ENCODE measurements at regions not wholly inside any gene's neighbourhood (a gene's known extent, or its start where the extent isn't known, plus 50 kb on each side); places are given as distances from the start of the nearest gene placed in this dataset.

- TF ChIP-seq CTCF (IDR thresholded peaks at IDR 0.05; ENCODE audit: low read depth, low read length): no peak
- no peak overlapping the region for H3K4me3 ChIP-seq (ENCODE audit: low read depth, low read length)
Measured at GRCh38 chr1:189774721-189775287, 702.9 kb downstream of the BRINP3 start.

GRCh38 chr1:189775343-189775742, 702.3 kb downstream of the BRINP3 start:
- H3K4me3 ChIP-seq (ENCODE audit: low read depth, low read length): no peak overlapping the region
- TF ChIP-seq CTCF (IDR thresholded peaks at IDR 0.05; ENCODE audit: low read depth, low read length): no peak

GRCh38 chr1:189779034-189779433, 698.6 kb downstream of the BRINP3 start:
- no peak overlapping the region for H3K4me3 ChIP-seq (ENCODE audit: low read depth, low read length)
- no peak for TF ChIP-seq CTCF (IDR thresholded peaks at IDR 0.05; ENCODE audit: low read depth, low read length)

GRCh38 chr1:189782295-189782694, 695.4 kb downstream of the BRINP3 start:
- TF ChIP-seq CTCF (IDR thresholded peaks at IDR 0.05; ENCODE audit: low read depth, low read length): no peak
- no peak overlapping the region for H3K4me3 ChIP-seq (ENCODE audit: low read depth, low read length)

GRCh38 chr1:189783456-189783855, 694.2 kb downstream of the BRINP3 start:
- H3K4me3 ChIP-seq (ENCODE audit: low read depth, low read length): no peak overlapping the region
- no peak for TF ChIP-seq CTCF (IDR thresholded peaks at IDR 0.05; ENCODE audit: low read depth, low read length)

- TF ChIP-seq CTCF (IDR thresholded peaks at IDR 0.05; ENCODE audit: low read depth, low read length): no peak
- no peak overlapping the region for H3K4me3 ChIP-seq (ENCODE audit: low read depth, low read length)
Measured at GRCh38 chr1:189786761-189787160, 690.9 kb downstream of the BRINP3 start.

GRCh38 chr1:189787201-189787600, 690.5 kb downstream of the BRINP3 start:
- H3K4me3 ChIP-seq (ENCODE audit: low read depth, low read length): no peak overlapping the region
- no peak for TF ChIP-seq CTCF (IDR thresholded peaks at IDR 0.05; ENCODE audit: low read depth, low read length)

Data from WI38 (cell line).